Liver (tissue), 8 donors: ENCODE measurements at regions not wholly inside any gene's neighbourhood (a gene's known extent, or its start where the extent isn't known, plus 50 kb on each side); places are given as distances from the start of the nearest gene placed in this dataset.

Source experiments
- DNase-seq: peaks from one replicate; pipeline ENCODE4 v3.0.0-alpha.2; 2017; ENCODE audit warnings: low spot score
- H3K27ac ChIP-seq, 2 donors: one replicate each; pipeline ENCODE4 v1.7.0; 2013; ENCODE audit warnings: inconsistent platforms in 2 of 2, low read length in 2 of 2, control low read depth in 1 of 2, low read depth in 1 of 2, mild to moderate bottlenecking in 1 of 2
- H3K27me3 ChIP-seq, 4 donors: one replicate each; pipeline versions ENCODE4 v1.6.1 to v1.7.0; 2013; ENCODE audit warnings: low read length in 3 of 4, inconsistent platforms in 1 of 4, mild to moderate bottlenecking in 1 of 4, moderate library complexity in 1 of 4; ENCODE audit not compliant: control insufficient read depth in 4 of 4, insufficient read depth in 4 of 4
- H3K36me3 ChIP-seq, 4 donors: one replicate each; pipeline versions ENCODE4 v1.6.1 to v1.7.0; 2013; ENCODE audit warnings: low read length in 3 of 4, mild to moderate bottlenecking in 3 of 4, low read depth in 1 of 4, moderate library complexity in 1 of 4; ENCODE audit not compliant: control insufficient read depth in 4 of 4, insufficient read depth in 3 of 4
- H3K4me1 ChIP-seq, 4 donors: one replicate each; pipeline versions ENCODE4 v1.6.1 to v1.7.0; 2013; ENCODE audit warnings: low read length in 3 of 4, mild to moderate bottlenecking in 3 of 4, moderate library complexity in 1 of 4; ENCODE audit not compliant: control insufficient read depth in 4 of 4, insufficient read depth in 4 of 4
- H3K4me3 ChIP-seq, 3 donors: one replicate each; pipeline versions ENCODE4 v1.6.1 to v1.7.0; 2013; ENCODE audit warnings: low read length in 3 of 3, control low read depth in 1 of 3, low read depth in 1 of 3, mild to moderate bottlenecking in 1 of 3
- H3K9ac ChIP-seq, 2 donors: one replicate each; pipeline ENCODE4 v1.7.0; 2013; ENCODE audit warnings: low read length in 2 of 2, mild to moderate bottlenecking in 2 of 2, moderate library complexity in 2 of 2, control low read depth in 1 of 2, low read depth in 1 of 2
- H3K9me3 ChIP-seq, 4 donors: one replicate each; pipeline versions ENCODE4 v1.6.1 to v1.7.0; 2013; ENCODE audit warnings: low read length in 3 of 4; ENCODE audit not compliant: control insufficient read depth in 4 of 4
- EGR1 ChIP-seq, 2 donors: IDR thresholded peaks; 2 replicates each; pipeline ENCODE4 v1.6.1; 2016 to 2018; ENCODE audit warnings: antibody characterized with exemption in 2 of 2, low read depth in 2 of 2
- FOXA1 ChIP-seq: IDR thresholded peaks from 2 replicates; pipeline ENCODE4 v1.6.1; 2016; ENCODE audit warnings: antibody characterized with exemption
- FOXA2 ChIP-seq: IDR thresholded peaks from 2 replicates; pipeline ENCODE4 v1.6.1; 2016; ENCODE audit warnings: antibody characterized with exemption
- GABPA ChIP-seq, 2 donors: IDR thresholded peaks in 1 of 2; conservative IDR thresholded peaks in 1 of 2; 2 replicates each; pipeline ENCODE4 v1.6.1; 2016; ENCODE audit warnings: antibody characterized with exemption in 2 of 2, mild to moderate bottlenecking in 1 of 2, moderate library complexity in 1 of 2
- HNF4A ChIP-seq, 2 donors: conservative IDR thresholded peaks; 2 replicates each; pipeline ENCODE4 v1.6.1; 2016; ENCODE audit warnings: antibody characterized with exemption in 2 of 2, mild to moderate bottlenecking in 2 of 2
- HNF4G ChIP-seq: IDR thresholded peaks from 2 replicates; pipeline ENCODE4 v1.6.1; 2016; ENCODE audit warnings: antibody characterized with exemption
- RAD21 ChIP-seq, 2 donors: IDR thresholded peaks; 2 replicates each; pipeline ENCODE4 v1.6.1; 2016; ENCODE audit warnings: antibody characterized with exemption in 2 of 2, mild to moderate bottlenecking in 2 of 2
- RXRA ChIP-seq, 2 donors: IDR thresholded peaks; 2 replicates each; pipeline ENCODE4 v1.6.1; 2017 to 2018; ENCODE audit warnings: antibody characterized with exemption in 2 of 2, mild to moderate bottlenecking in 1 of 2
- TAF1 ChIP-seq: conservative IDR thresholded peaks from 2 replicates; pipeline ENCODE4 v1.6.1; 2016; ENCODE audit warnings: antibody characterized with exemption, mild to moderate bottlenecking
- YY1 ChIP-seq: IDR thresholded peaks from 2 replicates; pipeline ENCODE4 v1.6.1; 2016; ENCODE audit warnings: antibody characterized with exemption, mild to moderate bottlenecking
- WGBS: extraction: QIAGEN DNeasy Blood & Tissue Kit; methylation state at CpG from one replicate; pipeline ENCODE4 v1.1.7; 2013; 5-methylcytosine and 5-hydroxymethylcytosine counted together
- TF ChIP-seq, protein P1 (sequence below): IDR thresholded peaks from 2 replicates; pipeline ENCODE4 v1.6.1; 2016; ENCODE audit warnings: antibody characterized with exemption
- TF ChIP-seq, protein P2 (sequence below): IDR thresholded peaks from 2 replicates; pipeline ENCODE4 v1.6.1; 2016; ENCODE audit warnings: antibody characterized with exemption
- TF ChIP-seq, protein P3 (sequence below): IDR thresholded peaks from 2 replicates; pipeline ENCODE4 v1.6.1; 2016; ENCODE audit warnings: antibody characterized with exemption, mild to moderate bottlenecking
- TF ChIP-seq, protein P4 (sequence below): fragments of 150-350 bp; IDR thresholded peaks from 2 replicates; pipeline ENCODE4 v1.5.1; 2017; ENCODE audit warnings: improper control_type of control experiment, low read depth, low read length; ENCODE audit not compliant: missing input control
- donor health status: healthy.
- donor health status: healthy.
- donor health status: healthy.
- donor health status: healthy.
- donor health status: healthy.

DNA sequence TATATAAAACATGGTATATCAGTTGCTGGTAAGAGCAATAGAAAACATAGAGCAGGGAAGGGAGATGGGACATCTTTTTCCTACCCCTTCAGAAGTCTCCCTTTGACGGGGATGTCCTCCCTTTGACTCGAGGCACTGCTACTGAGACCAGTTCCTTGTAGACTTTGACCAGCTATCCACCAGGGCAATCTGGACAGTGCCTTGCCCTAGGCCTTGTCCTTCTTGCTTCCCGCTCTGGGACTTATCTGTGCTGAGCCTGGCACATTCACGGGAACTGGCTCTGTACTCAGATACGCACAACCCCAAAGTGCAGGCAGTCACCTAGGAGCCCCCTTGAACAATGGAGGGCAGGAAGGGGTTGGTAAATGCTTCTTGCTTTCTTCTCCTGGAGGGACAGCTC lies 116.6 kb upstream of the ANKH start:
- H3K36me3 ChIP-seq = no peaks in the 10 kb centered on the region
- WGBS = 90% methylated on average over 5 of the region's 5 CpGs
- H3K9me3 ChIP-seq = no peaks in the 10 kb centered on the region

DNA sequence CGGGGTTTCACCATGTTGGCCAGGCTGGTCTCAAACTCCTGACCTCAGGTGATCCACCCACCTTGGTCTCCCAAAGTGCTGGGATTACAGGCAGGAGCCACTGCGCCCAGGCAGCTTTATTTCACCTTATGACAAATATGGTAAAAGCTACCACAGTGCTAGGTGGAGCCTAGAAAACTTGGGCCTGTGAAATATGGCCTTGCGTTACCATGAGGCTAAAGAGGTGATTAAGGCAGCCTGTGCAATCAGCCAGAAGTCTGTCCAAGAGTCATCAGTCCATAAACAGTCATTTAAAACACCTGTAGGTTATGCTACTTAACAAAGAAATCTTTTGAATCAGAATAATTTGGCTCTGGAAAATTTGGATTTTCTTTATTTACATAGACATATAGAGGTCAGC lies 114.8 kb upstream of the ANKH start:
- Histone ChIP-seq H3K4me3 (no peak overlapping the region), H3K9me3 (no peaks in the 10 kb centered on the region), H3K9ac (no peak overlapping the region), H3K27ac (no peak overlapping the region), H3K27me3 (no peaks in the 10 kb centered on the region), H3K4me1 (no peaks in the 10 kb centered on the region), H3K36me3 (no peaks in the 10 kb centered on the region)
- WGBS = 92% methylated on average over 3 of the region's 3 CpGs
- DNase-seq = no peak
- TF ChIP-seq RAD21 (IDR thresholded peaks at IDR 0.05) = no peak
- TF ChIP-seq, protein P1, sequence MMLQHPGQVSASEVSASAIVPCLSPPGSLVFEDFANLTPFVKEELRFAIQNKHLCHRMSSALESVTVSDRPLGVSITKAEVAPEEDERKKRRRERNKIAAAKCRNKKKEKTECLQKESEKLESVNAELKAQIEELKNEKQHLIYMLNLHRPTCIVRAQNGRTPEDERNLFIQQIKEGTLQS = no peak
- TF ChIP-seq EGR1 (IDR thresholded peaks at IDR 0.05; ENCODE audit: low read depth in 2 of 2) = no peak
- no peak for TF ChIP-seq RXRA (IDR thresholded peaks at IDR 0.05)
- no peak for TF ChIP-seq FOXA2
- no peak for TF ChIP-seq HNF4G
- TF ChIP-seq YY1 = no peak
- TF ChIP-seq, protein P2, sequence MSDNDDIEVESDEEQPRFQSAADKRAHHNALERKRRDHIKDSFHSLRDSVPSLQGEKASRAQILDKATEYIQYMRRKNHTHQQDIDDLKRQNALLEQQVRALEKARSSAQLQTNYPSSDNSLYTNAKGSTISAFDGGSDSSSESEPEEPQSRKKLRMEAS = no peak
- no peak for TF ChIP-seq HNF4A (conservative IDR thresholded peaks at IDR 0.05)
- TF ChIP-seq FOXA1 = no peak
- TF ChIP-seq, protein P3, sequence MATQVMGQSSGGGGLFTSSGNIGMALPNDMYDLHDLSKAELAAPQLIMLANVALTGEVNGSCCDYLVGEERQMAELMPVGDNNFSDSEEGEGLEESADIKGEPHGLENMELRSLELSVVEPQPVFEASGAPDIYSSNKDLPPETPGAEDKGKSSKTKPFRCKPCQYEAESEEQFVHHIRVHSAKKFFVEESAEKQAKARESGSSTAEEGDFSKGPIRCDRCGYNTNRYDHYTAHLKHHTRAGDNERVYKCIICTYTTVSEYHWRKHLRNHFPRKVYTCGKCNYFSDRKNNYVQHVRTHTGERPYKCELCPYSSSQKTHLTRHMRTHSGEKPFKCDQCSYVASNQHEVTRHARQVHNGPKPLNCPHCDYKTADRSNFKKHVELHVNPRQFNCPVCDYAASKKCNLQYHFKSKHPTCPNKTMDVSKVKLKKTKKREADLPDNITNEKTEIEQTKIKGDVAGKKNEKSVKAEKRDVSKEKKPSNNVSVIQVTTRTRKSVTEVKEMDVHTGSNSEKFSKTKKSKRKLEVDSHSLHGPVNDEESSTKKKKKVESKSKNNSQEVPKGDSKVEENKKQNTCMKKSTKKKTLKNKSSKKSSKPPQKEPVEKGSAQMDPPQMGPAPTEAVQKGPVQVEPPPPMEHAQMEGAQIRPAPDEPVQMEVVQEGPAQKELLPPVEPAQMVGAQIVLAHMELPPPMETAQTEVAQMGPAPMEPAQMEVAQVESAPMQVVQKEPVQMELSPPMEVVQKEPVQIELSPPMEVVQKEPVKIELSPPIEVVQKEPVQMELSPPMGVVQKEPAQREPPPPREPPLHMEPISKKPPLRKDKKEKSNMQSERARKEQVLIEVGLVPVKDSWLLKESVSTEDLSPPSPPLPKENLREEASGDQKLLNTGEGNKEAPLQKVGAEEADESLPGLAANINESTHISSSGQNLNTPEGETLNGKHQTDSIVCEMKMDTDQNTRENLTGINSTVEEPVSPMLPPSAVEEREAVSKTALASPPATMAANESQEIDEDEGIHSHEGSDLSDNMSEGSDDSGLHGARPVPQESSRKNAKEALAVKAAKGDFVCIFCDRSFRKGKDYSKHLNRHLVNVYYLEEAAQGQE = no peak

More for the DNA sequence above, 116.6 kb upstream of the ANKH start:
- TF ChIP-seq GABPA (IDR thresholded peaks at IDR 0.05 in 1 of 2, conservative IDR thresholded peaks at IDR 0.05 in 1 of 2) = no peak
- no peak for TF ChIP-seq YY1
- TF ChIP-seq, protein P4, sequence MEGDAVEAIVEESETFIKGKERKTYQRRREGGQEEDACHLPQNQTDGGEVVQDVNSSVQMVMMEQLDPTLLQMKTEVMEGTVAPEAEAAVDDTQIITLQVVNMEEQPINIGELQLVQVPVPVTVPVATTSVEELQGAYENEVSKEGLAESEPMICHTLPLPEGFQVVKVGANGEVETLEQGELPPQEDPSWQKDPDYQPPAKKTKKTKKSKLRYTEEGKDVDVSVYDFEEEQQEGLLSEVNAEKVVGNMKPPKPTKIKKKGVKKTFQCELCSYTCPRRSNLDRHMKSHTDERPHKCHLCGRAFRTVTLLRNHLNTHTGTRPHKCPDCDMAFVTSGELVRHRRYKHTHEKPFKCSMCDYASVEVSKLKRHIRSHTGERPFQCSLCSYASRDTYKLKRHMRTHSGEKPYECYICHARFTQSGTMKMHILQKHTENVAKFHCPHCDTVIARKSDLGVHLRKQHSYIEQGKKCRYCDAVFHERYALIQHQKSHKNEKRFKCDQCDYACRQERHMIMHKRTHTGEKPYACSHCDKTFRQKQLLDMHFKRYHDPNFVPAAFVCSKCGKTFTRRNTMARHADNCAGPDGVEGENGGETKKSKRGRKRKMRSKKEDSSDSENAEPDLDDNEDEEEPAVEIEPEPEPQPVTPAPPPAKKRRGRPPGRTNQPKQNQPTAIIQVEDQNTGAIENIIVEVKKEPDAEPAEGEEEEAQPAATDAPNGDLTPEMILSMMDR = no peak
- no peak for TF ChIP-seq HNF4A (conservative IDR thresholded peaks at IDR 0.05)
- TF ChIP-seq RAD21 (IDR thresholded peaks at IDR 0.05) = no peak
- no peak for TF ChIP-seq FOXA1
- TF ChIP-seq FOXA2 = no peak
- no peak for TF ChIP-seq TAF1
- DNase-seq = no peak
- Histone ChIP-seq H3K4me3 (no peak overlapping the region), H3K27ac (no peak overlapping the region), H3K27me3 (no peaks in the 10 kb centered on the region), H3K9ac (no peak overlapping the region), H3K4me1 (no peaks in the 10 kb centered on the region)
